ENCODE measurements at regions not wholly inside any gene's neighbourhood (a gene's known extent, or its start where the extent isn't known, plus 50 kb on each side); places are given as distances from the start of the nearest gene placed in this dataset.

GRCh38 chr20:18926965-18927364, 113.4 kb downstream of the SCP2D1 start:
- TF ChIP-seq, protein P1, sequence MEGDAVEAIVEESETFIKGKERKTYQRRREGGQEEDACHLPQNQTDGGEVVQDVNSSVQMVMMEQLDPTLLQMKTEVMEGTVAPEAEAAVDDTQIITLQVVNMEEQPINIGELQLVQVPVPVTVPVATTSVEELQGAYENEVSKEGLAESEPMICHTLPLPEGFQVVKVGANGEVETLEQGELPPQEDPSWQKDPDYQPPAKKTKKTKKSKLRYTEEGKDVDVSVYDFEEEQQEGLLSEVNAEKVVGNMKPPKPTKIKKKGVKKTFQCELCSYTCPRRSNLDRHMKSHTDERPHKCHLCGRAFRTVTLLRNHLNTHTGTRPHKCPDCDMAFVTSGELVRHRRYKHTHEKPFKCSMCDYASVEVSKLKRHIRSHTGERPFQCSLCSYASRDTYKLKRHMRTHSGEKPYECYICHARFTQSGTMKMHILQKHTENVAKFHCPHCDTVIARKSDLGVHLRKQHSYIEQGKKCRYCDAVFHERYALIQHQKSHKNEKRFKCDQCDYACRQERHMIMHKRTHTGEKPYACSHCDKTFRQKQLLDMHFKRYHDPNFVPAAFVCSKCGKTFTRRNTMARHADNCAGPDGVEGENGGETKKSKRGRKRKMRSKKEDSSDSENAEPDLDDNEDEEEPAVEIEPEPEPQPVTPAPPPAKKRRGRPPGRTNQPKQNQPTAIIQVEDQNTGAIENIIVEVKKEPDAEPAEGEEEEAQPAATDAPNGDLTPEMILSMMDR (IDR thresholded peaks at IDR 0.05; ENCODE audit: low read length): no peak
- TF ChIP-seq EZH2 (optimal IDR thresholded peaks at IDR 0.05; ENCODE audit: low read depth, low read length) (no peak), EZH2phosphoT487 (IDR thresholded peaks at IDR 0.05; ENCODE audit: low read length) (no peak)

Measured in MM.1S (cell line).